ENCODE measurements at regions not wholly inside any gene's neighbourhood (a gene's known extent, or its start where the extent isn't known, plus 50 kb on each side); places are given as distances from the start of the nearest gene placed in this dataset.
"Not testable (repeated sequence)": the region's sequence is repeated elsewhere in the genome, so short reads cannot be mapped to it uniquely, and the experiment has no call there.

- Histone ChIP-seq H3K36me3 (ENCODE audit: low read depth) (no peaks in the 10 kb centered on the region), H3K9me3 (peaks cover 3% of the 10 kb centered on the region), H3K4me3 (no peak overlapping the region), H3K4me1 (ENCODE audit: low read depth) (no peaks in the 10 kb centered on the region)
- no peak for ATAC-seq
- no peak for DNase-seq
- TF ChIP-seq CTCF (IDR thresholded peaks at IDR 0.05): no peak
- intact Hi-C loops (cut with DNase I, micrococcal nuclease): no loop called here
These were observed 58.6 kb upstream of the CNTNAP2 start for GRCh38 chr7:146057958-146058357.

GRCh38 chr7:146054909-146055308 is 61.7 kb upstream of the CNTNAP2 start:
- H3K9me3 ChIP-seq: peaks cover 11% of the 10 kb centered on the region
- no peak for DNase-seq
- no peaks in the 10 kb centered on the region for H3K36me3 ChIP-seq (ENCODE audit: low read depth)
- no peak for TF ChIP-seq CTCF (IDR thresholded peaks at IDR 0.05)
- ATAC-seq: no peak
- no peak overlapping the region for H3K4me3 ChIP-seq
- no peaks in the 10 kb centered on the region for H3K4me1 ChIP-seq (ENCODE audit: low read depth)
- intact Hi-C loops (cut with DNase I, micrococcal nuclease): no loop called here

DNA sequence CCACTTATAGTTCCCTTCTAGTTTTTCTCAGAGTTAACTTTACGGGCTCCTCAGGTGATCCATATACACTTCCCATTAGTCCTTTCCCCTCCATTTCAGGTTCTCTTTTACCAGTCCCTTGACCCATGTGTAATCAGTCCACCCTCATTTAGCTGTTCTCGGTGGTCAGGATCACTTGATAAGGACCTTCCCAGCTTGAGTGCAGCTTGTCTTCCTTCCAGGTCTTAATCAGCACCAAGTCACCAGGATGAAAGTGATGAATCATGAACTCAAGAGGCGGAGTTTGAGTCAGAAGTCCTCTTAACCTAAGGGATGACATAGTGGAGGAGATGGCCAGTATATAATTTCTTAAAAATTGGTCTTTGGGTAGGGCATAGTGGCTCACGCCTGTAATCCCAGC is 63.1 kb upstream of the CNTNAP2 start:
- Histone ChIP-seq H3K4me1 (ENCODE audit: low read depth) (no peaks in the 10 kb centered on the region), H3K9me3 (peaks cover 11% of the 10 kb centered on the region), H3K36me3 (ENCODE audit: low read depth) (no peaks in the 10 kb centered on the region), H3K4me3 (no peak overlapping the region)
- no peak for DNase-seq
- no peak for TF ChIP-seq CTCF (IDR thresholded peaks at IDR 0.05)
- intact Hi-C loops (cut with DNase I, micrococcal nuclease): no loop called here
- no peak for ATAC-seq

DNA sequence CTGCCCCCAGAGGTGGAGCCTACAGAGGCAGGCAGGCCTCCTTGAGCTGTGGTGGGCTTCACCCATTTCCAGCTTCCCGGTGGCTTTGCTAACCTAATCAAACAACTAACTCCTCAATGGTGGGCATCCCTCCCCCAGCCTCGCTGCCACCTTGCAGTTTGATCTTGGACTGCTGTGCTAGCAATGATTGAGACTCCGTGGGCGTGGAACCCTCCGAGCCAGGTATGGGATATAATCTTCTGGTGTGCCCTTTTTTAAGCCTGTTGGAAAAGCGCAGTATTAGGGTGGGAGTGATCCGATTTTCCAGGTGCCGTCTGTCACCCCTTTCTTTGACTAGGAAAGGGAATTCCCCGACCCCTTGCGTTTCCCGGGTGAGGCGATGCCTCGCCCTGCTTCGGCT is 73.3 kb upstream of the CNTNAP2 start:
- ATAC-seq; H3K36me3 ChIP-seq (ENCODE audit: low read depth); H3K4me1 ChIP-seq (ENCODE audit: low read depth); intact Hi-C loops (cut with DNase I, micrococcal nuclease); H3K4me3 ChIP-seq: not testable (repeated sequence)
- peak in 1 of 3 donors; percentile 22 for DNase-seq
- peaks cover 17% of the 10 kb centered on the region for H3K9me3 ChIP-seq

GRCh38 chr7:146028251-146028750 is 88.3 kb upstream of the CNTNAP2 start:
- DNase-seq (no peak), ATAC-seq (no peak)
- TF ChIP-seq CTCF (IDR thresholded peaks at IDR 0.05): no peak
- H3K36me3 ChIP-seq (ENCODE audit: low read depth): no peaks in the 10 kb centered on the region
- H3K9me3 ChIP-seq: peaks cover 39% of the 10 kb centered on the region
- H3K4me3 ChIP-seq: no peak overlapping the region
- no peaks in the 10 kb centered on the region for H3K4me1 ChIP-seq (ENCODE audit: low read depth)
- intact Hi-C loops (cut with DNase I, micrococcal nuclease): no loop called here

- DNase-seq (no peak), ATAC-seq (no peak)
- Histone ChIP-seq H3K4me1 (ENCODE audit: low read depth) (no peaks in the 10 kb centered on the region), H3K9me3 (peaks cover 33% of the 10 kb centered on the region), H3K4me3 (no peak overlapping the region), H3K36me3 (ENCODE audit: low read depth) (no peaks in the 10 kb centered on the region)
- intact Hi-C loops (cut with DNase I, micrococcal nuclease): no loop called here
- no peak for TF ChIP-seq CTCF (IDR thresholded peaks at IDR 0.05)
These were observed 89.4 kb upstream of the CNTNAP2 start for GRCh38 chr7:146027243-146027642.
